HCT116 (cell line): ENCODE measurements at regions not wholly inside any gene's neighbourhood (a gene's known extent, or its start where the extent isn't known, plus 50 kb on each side); places are given as distances from the start of the nearest gene placed in this dataset.

Experiments
- ATAC-seq: fragments of 200-7000 bp; cut with Tn5 transposase; 2 replicates; pipeline ENCODE4 v1.9.1; 2020; ENCODE audit warnings: mild to moderate bottlenecking, moderate library complexity
- BruUV-seq: library from RNA; stranded (reverse); fragments of 400-500 nt; replicated peaks from 2 replicates; lab custom pipeline; 2021; lab: Mats Ljungman, UMichigan
- CTCF ChIA-PET: fragments of 300-600 bp; sonication (Branson Sonifier 250); formaldehyde crosslinking; loops from one replicate; lab custom pipeline; 2021; ENCODE audit warnings: antibody characterized with exemption; lab: Charles Lee
- POLR2A ChIA-PET: fragments of 300-600, 350-600 bp; sonication (Branson Sonifier 250); formaldehyde crosslinking; loops from one replicate; lab custom pipeline; 2021; ENCODE audit warnings: antibody characterized with exemption; lab: Charles Lee
- RAD21 ChIA-PET, 2 experiments: fragments of 300-600 bp; sonication (Branson Sonifier 250); formaldehyde crosslinking; loops; one replicate each; lab custom pipeline; 2023; ENCODE audit warnings: low total read pairs in 2 of 2; ENCODE audit not compliant: uncharacterized antibody in 2 of 2, unreplicated experiment in 2 of 2, low non-redundant PET in 1 of 2; lab: Charles Lee
- DNase-seq: peaks from one replicate; pipeline ENCODE4 v3.0.0-alpha.2; 2010; ENCODE audit warnings: low read depth, low spot score
- H2AFZ ChIP-seq: fragments of 200-600 bp; shearing (Covaris generic), sonication (generic); 2 replicates; pipeline ENCODE4 v1.6.1; 2017; ENCODE audit warnings: low read depth, mixed run types, mixed read lengths, antibody characterized with exemption, low read length; ENCODE audit not compliant: poor library complexity, severe bottlenecking
- H3K27ac ChIP-seq: 2 replicates; pipeline ENCODE4 v1.5.1; 2012; ENCODE audit warnings: low read depth, low read length
- H3K27me3 ChIP-seq: fragments of 200-600 bp; sonication (generic); 2 replicates; pipeline ENCODE4 v1.6.1; 2016; ENCODE audit warnings: mixed run types, low read length, mixed read lengths; ENCODE audit not compliant: insufficient read depth
- H3K36me3 ChIP-seq, 2 experiments: fragments of 200-500 bp in 1 of 2; fragments of 200-600 bp in 1 of 2; sonication (Bioruptor generic) in 1 of 2; sonication (generic) in 1 of 2; 2 replicates each; pipeline versions ENCODE4 v1.5.1 to v1.6.1; 2014 to 2016; ENCODE audit warnings: low read length in 2 of 2, inconsistent platforms in 1 of 2, mixed read lengths in 1 of 2, mixed run types in 1 of 2; ENCODE audit not compliant: insufficient read depth in 2 of 2, control insufficient read depth in 1 of 2
- H3K4me1 ChIP-seq, 2 experiments: fragments of 200-600 bp in 1 of 2; sonication (generic) in 1 of 2; 2 replicates each; pipeline versions ENCODE4 v1.5.1 to v1.6.1; 2012 to 2017; ENCODE audit warnings: low read length in 2 of 2, inconsistent platforms in 1 of 2, mild to moderate bottlenecking in 1 of 2, mixed read lengths in 1 of 2, mixed run types in 1 of 2, moderate library complexity in 1 of 2; ENCODE audit not compliant: insufficient read depth in 2 of 2, control insufficient read depth in 1 of 2
- H3K4me2 ChIP-seq: fragments of 200-600 bp; sonication (generic); 2 replicates; pipeline ENCODE4 v1.6.1; 2017; ENCODE audit warnings: mixed run types, low read length, mixed read lengths
- H3K4me3 ChIP-seq, 2 experiments: fragments of 200-600 bp in 1 of 2; sonication (generic) in 1 of 2; replicated peaks in 1 of 2; 2 replicates each; pipeline ENCODE4 v1.5.1; 2011 to 2016; ENCODE audit warnings: low read length in 2 of 2, control low read depth in 1 of 2, low read depth in 1 of 2, mild to moderate bottlenecking in 1 of 2, mixed read lengths in 1 of 2, mixed run types in 1 of 2
- H3K79me2 ChIP-seq: fragments of 200-600 bp; sonication (generic); 2 replicates; pipeline ENCODE4 v1.6.1; 2017; ENCODE audit warnings: mild to moderate bottlenecking, mixed run types, low read length, moderate library complexity, mixed read lengths; ENCODE audit not compliant: insufficient read depth
- H3K9ac ChIP-seq: fragments of 200-600 bp; sonication (generic); 2 replicates; pipeline ENCODE4 v1.6.1; 2016; ENCODE audit warnings: low read length, mixed read lengths
- H3K9me2 ChIP-seq: fragments of 200-600 bp; sonication (generic), shearing (Covaris generic); 2 replicates; pipeline ENCODE4 v1.6.1; 2017; ENCODE audit warnings: mixed run types, mild to moderate bottlenecking, moderate library complexity; ENCODE audit not compliant: insufficient read depth
- H3K9me3 ChIP-seq, 2 experiments: fragments of 200-500 bp in 1 of 2; fragments of 200-600 bp in 1 of 2; sonication (Bioruptor generic) in 1 of 2; sonication (generic) in 1 of 2; 2 replicates each; pipeline ENCODE4 v1.6.1; 2014 to 2017; ENCODE audit warnings: low read length in 2 of 2, mixed read lengths in 2 of 2, inconsistent platforms in 1 of 2, low read depth in 1 of 2, mild to moderate bottlenecking in 1 of 2, mixed run types in 1 of 2, moderate library complexity in 1 of 2; ENCODE audit not compliant: control insufficient read depth in 1 of 2, insufficient read depth in 1 of 2
- H4K20me1 ChIP-seq: fragments of 200-600 bp; sonication (generic), shearing (Covaris generic); 2 replicates; pipeline ENCODE4 v1.6.1; 2017; ENCODE audit warnings: mixed run types, mild to moderate bottlenecking, moderate library complexity; ENCODE audit not compliant: insufficient read depth
- EGR1 ChIP-seq: IDR thresholded peaks from 2 replicates; pipeline ENCODE4 v1.6.1; 2012; ENCODE audit warnings: low read depth
- EZH2 ChIP-seq: fragments of 200-600 bp; sonication (generic); IDR thresholded peaks from 2 replicates; pipeline ENCODE4 v1.6.1; 2017; ENCODE audit warnings: antibody characterized with exemption, mixed run types
- JUND ChIP-seq: IDR thresholded peaks from 2 replicates; pipeline ENCODE4 v1.6.1; 2012
- POLR2A ChIP-seq: IDR thresholded peaks from 2 replicates; pipeline ENCODE4 v1.7.0; 2011; ENCODE audit warnings: borderline replicate concordance; ENCODE audit not compliant: insufficient read depth, insufficient read length; ENCODE audit errors: extremely low read depth
- POLR2AphosphoS5 ChIP-seq: IDR thresholded peaks from 2 replicates; pipeline ENCODE4 v1.6.1; 2011; ENCODE audit warnings: mild to moderate bottlenecking, low read depth, low read length, moderate library complexity
- RAD21 ChIP-seq: IDR thresholded peaks from 2 replicates; pipeline ENCODE4 v1.6.1; 2012; ENCODE audit warnings: low read depth, mild to moderate bottlenecking
- SRF ChIP-seq: IDR thresholded peaks from 2 replicates; pipeline ENCODE4 v1.6.1; 2012; ENCODE audit warnings: low read depth
- TCF7L2 ChIP-seq: IDR thresholded peaks from 2 replicates; pipeline ENCODE4 v1.7.0; 2011; ENCODE audit warnings: borderline replicate concordance, inconsistent platforms; ENCODE audit not compliant: insufficient read depth, insufficient read length; ENCODE audit errors: extremely low read depth
- YY1 ChIP-seq: IDR thresholded peaks from 2 replicates; pipeline ENCODE4 v1.6.1; 2011; ENCODE audit warnings: low read length, low read depth, moderate library complexity, mild to moderate bottlenecking; ENCODE audit not compliant: insufficient replicate concordance; ENCODE audit errors: extremely low read depth
- ZNF274 ChIP-seq: fragments of 200-500 bp; sonication (Bioruptor generic); IDR thresholded peaks from 2 replicates; pipeline ENCODE4 v1.6.1; 2014; ENCODE audit warnings: mild to moderate bottlenecking, low read depth, low read length, inconsistent platforms
- intact Hi-C: fragments of 100-400 bp; cut with micrococcal nuclease; formaldehyde crosslinking; loops from 2 replicates; pipeline ENCODE4 v1.10.0; 2022

DNA sequence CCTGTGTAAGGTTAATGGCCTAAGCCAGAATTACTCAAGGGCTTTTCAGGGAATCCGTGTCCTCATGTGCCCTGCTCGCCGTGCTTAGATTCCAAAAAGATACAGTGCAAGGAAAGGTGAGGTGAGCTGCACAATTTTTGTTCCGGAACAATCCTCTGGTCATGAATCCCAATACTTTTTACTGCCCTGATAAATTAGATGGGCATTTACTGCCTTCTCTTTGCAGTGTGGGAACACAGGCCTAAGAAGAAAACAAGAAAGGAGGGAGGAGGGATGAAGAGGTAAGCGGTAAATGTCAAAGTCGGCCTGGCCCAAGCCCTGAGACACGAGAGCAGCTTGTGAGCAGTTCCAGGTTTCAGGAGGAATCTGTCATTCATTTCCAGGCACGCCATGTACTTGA, 390.9 kb upstream of the SULF2 start:
- Histone ChIP-seq H3K9ac (no peak overlapping the region), H3K4me2 (no peak overlapping the region), H3K4me1 (no peaks in the 10 kb centered on the region), H3K36me3 (no peaks in the 10 kb centered on the region), H4K20me1 (no peaks in the 10 kb centered on the region), H3K9me2 (no peaks in the 10 kb centered on the region), H3K4me3 (no peak overlapping the region), H3K27ac (no peak overlapping the region), H3K79me2 (no peaks in the 10 kb centered on the region), H2AFZ (no peak overlapping the region), H3K27me3 (peaks cover 37% of the 10 kb centered on the region), H3K9me3 (no peaks in the 10 kb centered on the region)
- intact Hi-C loops: no loop called here
- no TSS peak for BruUV-seq
- no peak for TF ChIP-seq JUND
- no peak for DNase-seq
- POLR2A ChIA-PET: no interaction called here
- RAD21 ChIA-PET: no interaction called here
- no peak for ATAC-seq
- CTCF ChIA-PET: no interaction called here

DNA sequence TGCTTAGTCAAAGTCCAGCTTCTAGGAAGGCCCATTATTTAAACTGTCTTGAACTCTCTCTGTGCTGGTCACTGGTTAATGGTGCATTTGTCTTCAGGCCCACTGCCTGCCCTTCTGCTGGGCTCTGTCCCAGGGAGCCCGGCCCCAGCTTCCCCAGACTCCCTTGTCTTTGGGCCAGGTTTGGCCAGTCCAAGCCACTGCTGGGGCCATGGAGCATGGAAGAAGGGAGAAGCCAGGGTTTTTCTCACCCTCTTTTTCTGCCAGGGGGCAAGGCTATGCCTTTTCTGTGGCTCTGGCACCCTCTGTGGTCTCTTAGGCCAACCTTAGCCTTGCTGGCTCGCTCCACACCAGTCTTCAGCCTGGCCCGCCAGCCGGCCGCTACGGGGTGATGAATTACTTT, 390.0 kb upstream of the SULF2 start:
- no peak overlapping the region for H3K27ac ChIP-seq
- no peaks in the 10 kb centered on the region for H3K36me3 ChIP-seq
- no TSS peak for BruUV-seq
- H3K79me2 ChIP-seq: no peaks in the 10 kb centered on the region
- intact Hi-C loops: no loop called here
- no peaks in the 10 kb centered on the region for H3K9me3 ChIP-seq
- peaks cover 46% of the 10 kb centered on the region for H3K27me3 ChIP-seq
- no peak overlapping the region for H2AFZ ChIP-seq
- no peak for ATAC-seq
- H3K9ac ChIP-seq: no peak overlapping the region
- CTCF ChIA-PET: no interaction called here
- no peak overlapping the region for H3K4me3 ChIP-seq
- DNase-seq: no peak
- H3K4me1 ChIP-seq: no peaks in the 10 kb centered on the region
- no peak overlapping the region for H3K4me2 ChIP-seq
- no peaks in the 10 kb centered on the region for H4K20me1 ChIP-seq
- no peaks in the 10 kb centered on the region for H3K9me2 ChIP-seq
- TF ChIP-seq EGR1: no peak
- TF ChIP-seq SRF: no peak
- no peak for TF ChIP-seq ZNF274
- no peak for TF ChIP-seq EZH2
- TF ChIP-seq POLR2A: no peak
- no peak for TF ChIP-seq POLR2AphosphoS5
- no peak for TF ChIP-seq TCF7L2
- TF ChIP-seq RAD21: no peak
- TF ChIP-seq YY1: no peak
- TF ChIP-seq, all 23 proteins: peak for 0
- ChIA-PET POLR2A (no interaction called here), RAD21 (no interaction called here)
